Mesothelial cell of epicardium (in vitro differentiated cells): ENCODE measurements at regions not wholly inside any gene's neighbourhood (a gene's known extent, or its start where the extent isn't known, plus 50 kb on each side); places are given as distances from the start of the nearest gene placed in this dataset.

Experiments
- DNase-seq, 2 experiments: peaks; one replicate each; pipeline ENCODE4 v3.0.0; 2021; ENCODE audit warnings: low spot score in 2 of 2; ENCODE audit not compliant: unreplicated experiment in 2 of 2
- H3K27ac Mint-ChIP-seq: 2 replicates; pipeline ENCODE4 v1.8.0; 2021; ENCODE audit warnings: mixed read lengths
- H3K27me3 Mint-ChIP-seq: 2 replicates; pipeline ENCODE4 v1.8.0; 2021; ENCODE audit warnings: low read depth, mixed read lengths
- H3K36me3 Mint-ChIP-seq: 2 replicates; pipeline ENCODE4 v1.8.0; 2021; ENCODE audit warnings: mixed read lengths
- H3K4me1 Mint-ChIP-seq: 2 replicates; pipeline ENCODE4 v1.8.0; 2021; ENCODE audit warnings: mixed read lengths
- H3K4me3 Mint-ChIP-seq: 2 replicates; pipeline ENCODE4 v1.8.0; 2021; ENCODE audit warnings: mild to moderate bottlenecking, moderate library complexity, mixed read lengths
- H3K9me3 Mint-ChIP-seq: 2 replicates; pipeline ENCODE4 v1.8.0; 2021; ENCODE audit warnings: mixed read lengths
- TF ChIP-seq, protein P1 (sequence below): fragments of 200-600 bp; sonication (generic); IDR thresholded peaks from one replicate; pipeline ENCODE4 v1.5.0; 2021; ENCODE audit warnings: antibody characterized with exemption; ENCODE audit not compliant: unreplicated experiment

DNA sequence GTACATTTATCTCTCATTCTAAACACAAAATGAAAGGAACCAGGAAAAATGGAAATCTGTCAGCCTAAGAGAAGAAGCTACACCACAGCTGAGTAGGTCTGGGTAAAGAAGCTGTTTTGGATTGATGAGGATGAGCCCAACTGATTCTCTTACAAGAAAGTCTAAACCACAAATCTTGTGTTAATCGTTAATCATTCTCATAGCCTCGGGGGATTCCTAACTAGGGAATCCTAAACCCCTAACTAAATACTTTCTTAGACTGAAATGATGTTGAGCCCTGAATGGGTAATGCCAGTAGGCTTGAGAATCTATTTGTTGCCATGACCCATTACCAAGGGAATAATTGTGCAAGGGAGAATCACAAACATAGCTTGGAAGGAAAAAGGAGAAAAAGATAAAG is 327.5 kb upstream of the SPRY2 start:
- H3K4me1 Mint-ChIP-seq: peaks cover 16% of the 10 kb centered on the region
- H3K36me3 Mint-ChIP-seq: peaks cover 18% of the 10 kb centered on the region
- no peaks in the 10 kb centered on the region for H3K27me3 Mint-ChIP-seq
- no peak overlapping the region for H3K4me3 Mint-ChIP-seq
- TF ChIP-seq, protein P1, sequence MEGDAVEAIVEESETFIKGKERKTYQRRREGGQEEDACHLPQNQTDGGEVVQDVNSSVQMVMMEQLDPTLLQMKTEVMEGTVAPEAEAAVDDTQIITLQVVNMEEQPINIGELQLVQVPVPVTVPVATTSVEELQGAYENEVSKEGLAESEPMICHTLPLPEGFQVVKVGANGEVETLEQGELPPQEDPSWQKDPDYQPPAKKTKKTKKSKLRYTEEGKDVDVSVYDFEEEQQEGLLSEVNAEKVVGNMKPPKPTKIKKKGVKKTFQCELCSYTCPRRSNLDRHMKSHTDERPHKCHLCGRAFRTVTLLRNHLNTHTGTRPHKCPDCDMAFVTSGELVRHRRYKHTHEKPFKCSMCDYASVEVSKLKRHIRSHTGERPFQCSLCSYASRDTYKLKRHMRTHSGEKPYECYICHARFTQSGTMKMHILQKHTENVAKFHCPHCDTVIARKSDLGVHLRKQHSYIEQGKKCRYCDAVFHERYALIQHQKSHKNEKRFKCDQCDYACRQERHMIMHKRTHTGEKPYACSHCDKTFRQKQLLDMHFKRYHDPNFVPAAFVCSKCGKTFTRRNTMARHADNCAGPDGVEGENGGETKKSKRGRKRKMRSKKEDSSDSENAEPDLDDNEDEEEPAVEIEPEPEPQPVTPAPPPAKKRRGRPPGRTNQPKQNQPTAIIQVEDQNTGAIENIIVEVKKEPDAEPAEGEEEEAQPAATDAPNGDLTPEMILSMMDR: no peak
- peaks cover 37% of the 10 kb centered on the region for H3K9me3 Mint-ChIP-seq
- DNase-seq: no peak
- no peak overlapping the region for H3K27ac Mint-ChIP-seq

DNA sequence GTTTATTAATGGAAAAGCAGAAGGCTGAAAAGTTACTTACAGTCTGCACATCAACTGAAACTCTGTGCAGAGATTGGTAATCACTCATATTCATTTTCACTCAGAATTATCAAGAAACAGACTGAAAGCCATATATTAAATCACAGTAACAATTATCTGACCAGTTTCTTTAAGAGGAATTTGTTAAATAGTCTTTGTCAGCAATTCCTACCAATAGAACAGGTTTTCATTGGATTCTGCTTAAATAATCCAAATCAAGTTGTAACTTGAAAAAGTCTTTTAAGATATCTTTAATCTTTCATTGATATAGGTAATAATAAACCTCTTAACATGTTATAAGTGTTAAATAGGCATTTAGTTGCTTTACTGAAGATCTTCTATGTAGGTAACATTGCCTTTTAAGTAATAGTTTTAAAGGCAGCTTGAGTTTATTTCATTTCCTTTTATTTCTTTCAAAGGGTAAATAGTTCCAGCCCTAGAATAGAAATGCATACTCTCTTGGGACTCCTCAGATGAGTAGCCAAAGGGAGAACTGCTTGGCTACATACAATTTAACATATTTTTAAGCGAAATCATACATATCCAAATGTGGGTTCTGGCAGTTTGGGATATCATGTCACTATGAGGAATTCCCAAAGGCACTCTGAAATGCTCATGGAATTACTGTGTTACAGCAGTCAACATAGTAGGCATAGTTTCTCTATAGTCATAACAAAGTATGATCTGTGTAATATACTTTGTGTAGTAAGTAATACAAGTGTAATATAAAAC is 326.0 kb upstream of the SPRY2 start:
- H3K4me1 Mint-ChIP-seq: peaks cover 16% of the 10 kb centered on the region

DNA sequence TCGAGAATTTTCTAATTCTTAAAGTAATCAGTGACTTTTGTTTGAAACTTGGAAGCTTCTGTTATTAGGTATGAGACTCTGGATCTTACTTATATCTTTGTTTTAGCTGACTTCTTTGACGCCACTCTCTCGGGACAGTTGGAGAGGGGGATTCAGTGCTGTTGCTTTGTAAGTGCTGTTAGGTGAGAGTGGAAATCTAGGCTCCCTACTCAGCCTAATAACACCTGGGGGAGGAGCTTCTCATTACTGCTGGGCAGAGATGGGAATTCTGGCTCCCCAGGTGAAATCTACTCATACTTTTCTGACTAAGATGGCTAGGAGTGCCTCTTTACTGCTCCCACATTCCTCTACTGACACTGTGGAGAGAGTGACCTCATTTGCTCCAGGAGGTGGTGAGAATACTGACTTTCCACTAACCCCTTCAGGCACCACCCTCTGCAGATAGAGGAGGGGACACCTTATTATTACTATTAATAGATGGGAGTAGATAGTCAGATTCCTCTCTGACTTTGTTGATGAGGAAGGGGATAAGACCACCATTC is 324.9 kb upstream of the SPRY2 start:
- DNase-seq: no peak

More for the DNA sequence above, 326.0 kb upstream of the SPRY2 start:
- H3K9me3 Mint-ChIP-seq: peaks cover 39% of the 10 kb centered on the region
- no peak for DNase-seq
- TF ChIP-seq, protein P1: no peak
- no peaks in the 10 kb centered on the region for H3K27me3 Mint-ChIP-seq
- no peak overlapping the region for H3K4me3 Mint-ChIP-seq
- H3K36me3 Mint-ChIP-seq: peaks cover 8% of the 10 kb centered on the region
- H3K27ac Mint-ChIP-seq: no peak overlapping the region

DNA sequence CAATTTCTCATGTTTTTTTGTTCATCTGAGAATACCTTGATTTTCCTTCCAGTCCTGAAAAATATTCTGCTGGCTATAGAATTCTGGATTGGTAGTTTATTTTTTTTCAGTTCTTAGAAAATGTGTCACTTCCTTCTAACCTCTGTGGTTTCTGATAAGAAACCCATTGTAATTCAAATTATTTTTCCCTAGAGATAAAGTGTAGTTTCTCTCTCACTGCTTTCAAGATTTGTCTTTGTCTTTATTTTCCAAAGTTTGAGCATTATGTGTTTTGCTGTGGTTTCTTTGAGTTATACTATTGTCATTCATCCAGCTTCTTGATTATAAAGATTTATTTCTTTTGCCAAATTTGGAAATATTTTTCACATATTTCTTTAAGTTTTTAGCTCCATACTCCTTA is 324.0 kb upstream of the SPRY2 start:
- Mint-ChIP-seq H3K4me1 (peaks cover 16% of the 10 kb centered on the region), H3K27me3 (no peaks in the 10 kb centered on the region), H3K36me3 (peaks cover 2% of the 10 kb centered on the region), H3K4me3 (no peak overlapping the region), H3K9me3 (peaks cover 34% of the 10 kb centered on the region), H3K27ac (no peak overlapping the region)
- DNase-seq: no peak
- TF ChIP-seq, protein P1: no peak

More for the DNA sequence above, 324.9 kb upstream of the SPRY2 start:
- no peak overlapping the region for H3K4me3 Mint-ChIP-seq
- peaks cover 16% of the 10 kb centered on the region for H3K4me1 Mint-ChIP-seq
- H3K27ac Mint-ChIP-seq: no peak overlapping the region
- H3K9me3 Mint-ChIP-seq: peaks cover 30% of the 10 kb centered on the region
- no peaks in the 10 kb centered on the region for H3K27me3 Mint-ChIP-seq
- TF ChIP-seq, protein P1: no peak
- peaks cover 2% of the 10 kb centered on the region for H3K36me3 Mint-ChIP-seq

DNA sequence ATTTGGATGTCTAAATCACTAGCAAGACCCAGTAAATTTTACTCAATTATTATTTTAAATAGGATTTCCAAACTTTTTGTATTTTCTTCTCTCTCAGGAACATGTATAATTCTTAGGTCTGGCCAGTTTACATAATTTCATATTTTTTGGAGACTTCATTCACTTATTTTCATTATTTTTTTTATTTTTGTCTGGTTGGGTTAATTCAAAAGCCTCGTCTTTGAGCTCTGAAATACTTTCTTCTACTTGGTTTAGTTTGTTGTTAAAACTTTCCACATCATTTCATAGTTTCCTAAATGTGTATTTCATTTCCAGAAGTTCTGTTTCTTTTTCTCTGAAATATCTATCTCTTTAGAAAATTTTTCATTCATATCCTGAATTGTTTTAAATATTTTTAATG is 322.9 kb upstream of the SPRY2 start:
- H3K4me1 Mint-ChIP-seq: peaks cover 10% of the 10 kb centered on the region
- H3K27ac Mint-ChIP-seq: no peak overlapping the region
- DNase-seq: no peak
- peaks cover 2% of the 10 kb centered on the region for H3K36me3 Mint-ChIP-seq
- TF ChIP-seq, protein P1: no peak
- no peaks in the 10 kb centered on the region for H3K27me3 Mint-ChIP-seq
- H3K4me3 Mint-ChIP-seq: no peak overlapping the region
- H3K9me3 Mint-ChIP-seq: peaks cover 42% of the 10 kb centered on the region
